Nephron (organoid): ENCODE measurements at regions not wholly inside any gene's neighbourhood (a gene's known extent, or its start where the extent isn't known, plus 50 kb on each side); places are given as distances from the start of the nearest gene placed in this dataset.

Experiments
- H3K27ac Mint-ChIP-seq, 3 experiments: 2 replicates each; pipeline ENCODE4 v1.8.0; 2020; ENCODE audit warnings: mixed read lengths in 3 of 3, mild to moderate bottlenecking in 2 of 3, moderate library complexity in 1 of 3
- H3K27me3 Mint-ChIP-seq: 2 replicates; pipeline ENCODE4 v1.8.0; 2021; ENCODE audit warnings: low read depth, mild to moderate bottlenecking, moderate library complexity, mixed read lengths
- H3K36me3 Mint-ChIP-seq: 2 replicates; pipeline ENCODE4 v1.8.0; 2020; ENCODE audit warnings: low read depth, mixed read lengths
- H3K4me1 Mint-ChIP-seq: 2 replicates; pipeline ENCODE4 v1.8.0; 2020; ENCODE audit warnings: mixed read lengths
- H3K4me3 Mint-ChIP-seq, 3 experiments: 2 replicates each; pipeline ENCODE4 v1.8.0; 2020; ENCODE audit warnings: mild to moderate bottlenecking in 3 of 3, mixed read lengths in 3 of 3, moderate library complexity in 2 of 3
- H3K9me3 Mint-ChIP-seq: 2 replicates; pipeline ENCODE4 v1.8.0; 2020; ENCODE audit warnings: mixed read lengths
- TF ChIP-seq, protein P1 (sequence below), 3 experiments: fragments of 200-600 bp; sonication (generic); IDR thresholded peaks; one replicate each; pipeline ENCODE4 v1.5.0; 2021; ENCODE audit warnings: antibody characterized with exemption in 3 of 3; ENCODE audit not compliant: unreplicated experiment in 3 of 3

DNA sequence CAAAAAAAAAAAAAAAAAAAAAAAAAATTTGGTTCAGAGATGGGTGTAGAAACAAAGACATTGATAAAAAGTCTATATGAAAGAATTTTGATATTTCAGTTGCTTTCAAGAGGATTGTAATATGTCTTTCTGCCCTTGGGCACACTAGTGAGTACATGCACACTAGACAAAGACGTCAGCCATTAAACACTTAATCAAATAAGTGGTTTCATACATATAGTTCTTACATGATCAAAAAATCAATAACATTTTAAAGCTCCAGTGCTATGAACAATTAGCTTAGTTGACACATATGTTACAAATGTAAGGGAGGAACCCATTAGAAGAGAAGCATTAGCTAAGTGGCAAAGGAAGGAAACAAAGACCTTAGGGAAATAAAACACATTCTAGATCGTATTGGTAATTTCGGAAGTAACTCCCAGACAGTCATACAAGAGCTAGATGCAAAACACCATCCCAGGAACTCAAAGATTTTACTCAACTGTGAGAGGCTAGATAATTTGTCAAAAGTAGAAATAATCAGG is 84.5 kb upstream of the MAN2A1 start:
- no peaks in the 10 kb centered on the region for H3K9me3 Mint-ChIP-seq
- no peaks in the 10 kb centered on the region for H3K27me3 Mint-ChIP-seq
- H3K27ac Mint-ChIP-seq: no peak overlapping the region
- H3K4me3 Mint-ChIP-seq: no peak overlapping the region
- peaks cover 5% of the 10 kb centered on the region for H3K4me1 Mint-ChIP-seq
- TF ChIP-seq, protein P1, sequence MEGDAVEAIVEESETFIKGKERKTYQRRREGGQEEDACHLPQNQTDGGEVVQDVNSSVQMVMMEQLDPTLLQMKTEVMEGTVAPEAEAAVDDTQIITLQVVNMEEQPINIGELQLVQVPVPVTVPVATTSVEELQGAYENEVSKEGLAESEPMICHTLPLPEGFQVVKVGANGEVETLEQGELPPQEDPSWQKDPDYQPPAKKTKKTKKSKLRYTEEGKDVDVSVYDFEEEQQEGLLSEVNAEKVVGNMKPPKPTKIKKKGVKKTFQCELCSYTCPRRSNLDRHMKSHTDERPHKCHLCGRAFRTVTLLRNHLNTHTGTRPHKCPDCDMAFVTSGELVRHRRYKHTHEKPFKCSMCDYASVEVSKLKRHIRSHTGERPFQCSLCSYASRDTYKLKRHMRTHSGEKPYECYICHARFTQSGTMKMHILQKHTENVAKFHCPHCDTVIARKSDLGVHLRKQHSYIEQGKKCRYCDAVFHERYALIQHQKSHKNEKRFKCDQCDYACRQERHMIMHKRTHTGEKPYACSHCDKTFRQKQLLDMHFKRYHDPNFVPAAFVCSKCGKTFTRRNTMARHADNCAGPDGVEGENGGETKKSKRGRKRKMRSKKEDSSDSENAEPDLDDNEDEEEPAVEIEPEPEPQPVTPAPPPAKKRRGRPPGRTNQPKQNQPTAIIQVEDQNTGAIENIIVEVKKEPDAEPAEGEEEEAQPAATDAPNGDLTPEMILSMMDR (IDR thresholded peaks at IDR 0.05; ENCODE audit: unreplicated experiment in 3 of 3): no peak
- H3K36me3 Mint-ChIP-seq: no peaks in the 10 kb centered on the region

DNA sequence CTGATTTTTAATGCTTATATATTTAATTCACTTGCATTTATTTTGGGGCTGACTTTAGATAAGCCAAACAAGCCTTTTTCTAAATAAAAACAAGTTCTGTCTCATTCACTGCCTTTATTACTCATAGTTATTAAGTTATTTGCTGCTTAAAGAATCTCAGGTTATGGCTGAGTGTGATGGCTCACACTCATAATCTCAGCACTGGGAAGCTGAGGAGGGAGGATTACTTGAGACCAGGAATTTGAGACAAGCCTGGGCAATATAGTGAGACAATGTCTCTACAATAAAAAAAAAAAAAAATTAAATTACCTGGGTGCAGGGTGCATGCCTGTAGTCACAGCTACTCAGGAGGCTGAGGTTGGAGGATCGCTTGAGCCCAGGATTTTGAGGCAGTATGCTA is 85.0 kb upstream of the MAN2A1 start:
- Mint-ChIP-seq H3K36me3 (no peaks in the 10 kb centered on the region), H3K4me3 (no peak overlapping the region), H3K27ac (no peak overlapping the region), H3K4me1 (peaks cover 5% of the 10 kb centered on the region), H3K27me3 (no peaks in the 10 kb centered on the region), H3K9me3 (no peaks in the 10 kb centered on the region)
- TF ChIP-seq, protein P1 (IDR thresholded peaks at IDR 0.05; ENCODE audit: unreplicated experiment in 3 of 3): no peak

DNA sequence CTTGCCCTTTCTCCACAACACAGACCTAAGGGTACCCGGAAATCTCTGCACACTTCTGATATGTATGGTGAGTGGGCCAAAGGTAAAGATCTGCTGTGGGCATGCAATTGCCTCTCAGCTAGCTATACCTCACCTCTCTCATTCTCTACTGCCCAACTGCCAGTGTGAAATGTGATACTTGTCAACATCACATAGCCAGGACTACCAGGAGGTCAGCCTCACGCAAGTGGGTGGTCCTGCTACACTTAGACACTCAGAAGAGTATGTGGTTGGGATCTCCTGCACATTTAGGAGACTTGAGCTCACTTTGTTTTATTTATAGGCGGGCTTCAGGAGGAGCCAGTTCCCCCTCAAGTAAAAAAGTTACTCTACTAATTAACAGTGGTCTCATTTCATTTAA is 88.0 kb upstream of the MAN2A1 start:
- Mint-ChIP-seq H3K36me3 (no peaks in the 10 kb centered on the region), H3K9me3 (no peaks in the 10 kb centered on the region), H3K27ac (no peak overlapping the region), H3K27me3 (no peaks in the 10 kb centered on the region), H3K4me1 (peaks cover 5% of the 10 kb centered on the region), H3K4me3 (no peak overlapping the region)
- TF ChIP-seq, protein P1 (IDR thresholded peaks at IDR 0.05; ENCODE audit: unreplicated experiment in 3 of 3): no peak

DNA sequence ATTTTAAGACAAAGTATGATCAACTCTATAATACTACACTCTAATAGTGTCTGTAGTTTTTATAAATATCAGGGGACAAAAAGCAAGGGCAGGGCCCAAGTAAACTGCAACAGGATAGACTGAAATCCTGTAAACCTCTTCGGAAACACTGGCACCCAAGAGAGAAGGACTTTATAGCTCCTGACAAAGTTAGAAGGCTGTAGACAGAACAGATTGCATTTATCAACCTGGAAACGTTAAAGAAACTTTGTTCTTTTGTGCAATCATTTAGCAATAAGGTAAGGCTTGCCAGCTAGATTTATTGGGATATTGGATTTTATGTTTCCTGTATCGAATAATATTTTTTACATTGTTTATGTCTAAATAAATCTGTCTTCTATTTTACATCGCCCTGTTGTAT is 91.8 kb upstream of the MAN2A1 start:
- TF ChIP-seq, protein P1 (IDR thresholded peaks at IDR 0.05; ENCODE audit: unreplicated experiment in 3 of 3): no peak
- no peaks in the 10 kb centered on the region for H3K36me3 Mint-ChIP-seq
- no peaks in the 10 kb centered on the region for H3K9me3 Mint-ChIP-seq
- H3K27ac Mint-ChIP-seq: no peak overlapping the region
- no peaks in the 10 kb centered on the region for H3K27me3 Mint-ChIP-seq
- peaks cover 5% of the 10 kb centered on the region for H3K4me1 Mint-ChIP-seq
- no peak overlapping the region for H3K4me3 Mint-ChIP-seq

DNA sequence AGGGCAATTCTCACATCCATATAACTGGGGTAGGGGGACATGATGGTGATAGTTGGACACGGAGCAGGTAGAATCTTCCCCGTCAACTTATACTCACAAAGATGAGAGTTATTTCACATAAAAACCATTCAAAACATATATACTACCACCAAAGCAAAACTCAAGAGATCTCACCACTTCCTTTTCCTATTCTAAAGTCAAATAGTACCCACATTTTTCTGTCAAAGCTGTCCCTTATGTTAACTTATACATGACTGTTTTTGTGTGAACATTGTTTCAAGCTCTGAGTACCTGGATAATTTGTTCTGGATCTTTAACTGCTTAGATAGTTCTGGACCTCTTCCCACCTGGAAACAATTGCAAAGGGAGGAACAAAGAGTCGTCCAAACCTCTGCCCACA is 95.5 kb upstream of the MAN2A1 start:
- Mint-ChIP-seq H3K36me3 (no peaks in the 10 kb centered on the region), H3K4me1 (no peaks in the 10 kb centered on the region), H3K27ac (no peak overlapping the region), H3K4me3 (no peak overlapping the region), H3K9me3 (no peaks in the 10 kb centered on the region), H3K27me3 (no peaks in the 10 kb centered on the region)
- TF ChIP-seq, protein P1 (IDR thresholded peaks at IDR 0.05; ENCODE audit: unreplicated experiment in 3 of 3): no peak

DNA sequence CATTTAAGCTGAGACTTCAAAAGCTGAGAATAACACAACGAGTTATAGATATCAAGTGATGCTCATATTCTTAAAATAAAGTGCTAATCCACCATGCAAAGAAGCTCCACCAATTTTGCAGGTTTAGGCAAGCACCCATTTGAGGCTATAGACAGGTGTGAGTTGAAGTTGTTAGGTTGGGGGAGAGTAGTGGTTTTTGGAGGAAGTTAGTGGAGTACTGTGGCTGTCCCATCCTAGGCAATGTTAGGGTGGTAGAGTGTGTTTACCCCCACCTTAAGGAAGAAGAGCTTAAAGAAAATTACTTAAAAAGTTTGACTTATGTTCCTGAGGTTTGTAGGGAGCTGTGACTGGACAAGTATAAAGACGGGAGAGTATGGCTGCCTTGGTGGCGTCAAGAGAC is 98.9 kb upstream of the MAN2A1 start:
- H3K9me3 Mint-ChIP-seq: peaks cover 3% of the 10 kb centered on the region
- H3K27me3 Mint-ChIP-seq: no peaks in the 10 kb centered on the region
- no peak overlapping the region for H3K4me3 Mint-ChIP-seq
- no peaks in the 10 kb centered on the region for H3K36me3 Mint-ChIP-seq
- TF ChIP-seq, protein P1 (IDR thresholded peaks at IDR 0.05; ENCODE audit: unreplicated experiment in 3 of 3): no peak
- H3K4me1 Mint-ChIP-seq: no peaks in the 10 kb centered on the region
- no peak overlapping the region for H3K27ac Mint-ChIP-seq
